ENCODE measurements at regions not wholly inside any gene's neighbourhood (a gene's known extent, or its start where the extent isn't known, plus 50 kb on each side); places are given as distances from the start of the nearest gene placed in this dataset.

GRCh38 chr2:122251158-122251557 lies 495.7 kb downstream of the TSN start:
- no peaks in the 10 kb centered on the region for H3K27me3 ChIP-seq (ENCODE audit: insufficient read depth, low read length)
- peaks cover 3% of the 10 kb centered on the region for H3K9me3 Mint-ChIP-seq (ENCODE audit: unreplicated experiment)
- H3K4me1 ChIP-seq (ENCODE audit: insufficient read depth, low read length): no peaks in the 10 kb centered on the region
- H3K9ac ChIP-seq (ENCODE audit: low read length): no peak overlapping the region
- H3K27me3 Mint-ChIP-seq (ENCODE audit: low read depth, unreplicated experiment): no peaks in the 10 kb centered on the region
- TF ChIP-seq, protein P1, sequence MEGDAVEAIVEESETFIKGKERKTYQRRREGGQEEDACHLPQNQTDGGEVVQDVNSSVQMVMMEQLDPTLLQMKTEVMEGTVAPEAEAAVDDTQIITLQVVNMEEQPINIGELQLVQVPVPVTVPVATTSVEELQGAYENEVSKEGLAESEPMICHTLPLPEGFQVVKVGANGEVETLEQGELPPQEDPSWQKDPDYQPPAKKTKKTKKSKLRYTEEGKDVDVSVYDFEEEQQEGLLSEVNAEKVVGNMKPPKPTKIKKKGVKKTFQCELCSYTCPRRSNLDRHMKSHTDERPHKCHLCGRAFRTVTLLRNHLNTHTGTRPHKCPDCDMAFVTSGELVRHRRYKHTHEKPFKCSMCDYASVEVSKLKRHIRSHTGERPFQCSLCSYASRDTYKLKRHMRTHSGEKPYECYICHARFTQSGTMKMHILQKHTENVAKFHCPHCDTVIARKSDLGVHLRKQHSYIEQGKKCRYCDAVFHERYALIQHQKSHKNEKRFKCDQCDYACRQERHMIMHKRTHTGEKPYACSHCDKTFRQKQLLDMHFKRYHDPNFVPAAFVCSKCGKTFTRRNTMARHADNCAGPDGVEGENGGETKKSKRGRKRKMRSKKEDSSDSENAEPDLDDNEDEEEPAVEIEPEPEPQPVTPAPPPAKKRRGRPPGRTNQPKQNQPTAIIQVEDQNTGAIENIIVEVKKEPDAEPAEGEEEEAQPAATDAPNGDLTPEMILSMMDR (IDR thresholded peaks at IDR 0.05; ENCODE audit: insufficient read depth, low read depth, low read length): no peak
- no peak for TF ChIP-seq EZH2 (IDR thresholded peaks at IDR 0.05; ENCODE audit: insufficient read depth, low read length)
- H3K4me3 Mint-ChIP-seq (ENCODE audit: unreplicated experiment): no peak overlapping the region
- DNase-seq (ENCODE audit: low read depth) (no peak), FAIRE-seq (no peak)
- H4K20me1 ChIP-seq (ENCODE audit: insufficient read depth, low read length): no peaks in the 10 kb centered on the region
- H3K79me2 ChIP-seq (ENCODE audit: insufficient read depth, low read length): no peaks in the 10 kb centered on the region
- H3K27ac Mint-ChIP-seq (ENCODE audit: unreplicated experiment): no peak overlapping the region
- no peaks in the 10 kb centered on the region for H3K9me3 ChIP-seq (ENCODE audit: insufficient read depth, low read depth, low read length)
- no peak overlapping the region for H3K4me3 ChIP-seq (ENCODE audit: insufficient read depth, low read depth, low read length)
- no peak overlapping the region for H2AFZ ChIP-seq (ENCODE audit: low read depth, low read length)
- peaks cover 11% of the 10 kb centered on the region for H3K4me1 Mint-ChIP-seq (ENCODE audit: low read depth, unreplicated experiment)
- H3K36me3 ChIP-seq (ENCODE audit: insufficient read depth, low read length): no peaks in the 10 kb centered on the region
- H3K27ac ChIP-seq (ENCODE audit: low read depth, low read length): no peak overlapping the region
- H3K4me2 ChIP-seq (ENCODE audit: low read length): no peak overlapping the region
- H3K36me3 Mint-ChIP-seq (ENCODE audit: low read depth, unreplicated experiment): no peaks in the 10 kb centered on the region

GRCh38 chr2:122251566-122251965 lies 496.1 kb downstream of the TSN start:
- Histone ChIP-seq H3K36me3 (ENCODE audit: insufficient read depth, low read length) (no peaks in the 10 kb centered on the region), H3K9me3 (ENCODE audit: insufficient read depth, low read depth, low read length) (no peaks in the 10 kb centered on the region), H3K9ac (ENCODE audit: low read length) (no peak overlapping the region), H3K4me3 (ENCODE audit: insufficient read depth, low read depth, low read length) (no peak overlapping the region), H3K4me2 (ENCODE audit: low read length) (no peak overlapping the region), H3K79me2 (ENCODE audit: insufficient read depth, low read length) (no peaks in the 10 kb centered on the region), H3K27ac (ENCODE audit: low read depth, low read length) (no peak overlapping the region), H2AFZ (ENCODE audit: low read depth, low read length) (no peak overlapping the region), H3K27me3 (ENCODE audit: insufficient read depth, low read length) (no peaks in the 10 kb centered on the region), H4K20me1 (ENCODE audit: insufficient read depth, low read length) (no peaks in the 10 kb centered on the region), H3K4me1 (ENCODE audit: insufficient read depth, low read length) (no peaks in the 10 kb centered on the region)
- no peak for FAIRE-seq
- no peak overlapping the region for H3K4me3 Mint-ChIP-seq (ENCODE audit: unreplicated experiment)
- no peak overlapping the region for H3K27ac Mint-ChIP-seq (ENCODE audit: unreplicated experiment)
- H3K4me1 Mint-ChIP-seq (ENCODE audit: low read depth, unreplicated experiment): peaks cover 11% of the 10 kb centered on the region
- H3K9me3 Mint-ChIP-seq (ENCODE audit: unreplicated experiment): peaks cover 3% of the 10 kb centered on the region
- H3K27me3 Mint-ChIP-seq (ENCODE audit: low read depth, unreplicated experiment): no peaks in the 10 kb centered on the region
- no peak for DNase-seq (ENCODE audit: low read depth)
- H3K36me3 Mint-ChIP-seq (ENCODE audit: low read depth, unreplicated experiment): no peaks in the 10 kb centered on the region
- TF ChIP-seq, protein P1 (IDR thresholded peaks at IDR 0.05; ENCODE audit: insufficient read depth, low read depth, low read length): no peak
- TF ChIP-seq EZH2 (IDR thresholded peaks at IDR 0.05; ENCODE audit: insufficient read depth, low read length): no peak

DNA sequence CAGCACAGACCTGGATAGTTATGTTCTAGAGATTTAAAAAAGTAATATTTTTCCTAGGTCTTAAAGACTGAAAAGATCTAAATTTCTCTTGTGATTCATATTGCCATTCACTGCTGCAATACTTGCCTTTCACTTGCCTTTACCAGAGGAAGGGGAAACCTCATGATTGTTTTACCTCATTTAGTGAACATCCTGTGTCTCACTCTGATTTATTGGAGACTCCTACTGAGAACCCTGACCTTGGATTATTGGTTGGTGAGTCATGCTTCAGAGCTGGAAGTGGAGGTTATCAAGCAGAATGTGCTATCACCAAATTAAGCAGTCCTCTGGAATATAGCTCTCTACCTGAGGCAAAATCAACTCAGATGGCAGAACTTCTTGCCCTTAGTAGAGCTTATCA lies 500.5 kb downstream of the TSN start:
- Histone ChIP-seq H4K20me1 (ENCODE audit: insufficient read depth, low read length) (no peaks in the 10 kb centered on the region), H2AFZ (ENCODE audit: low read depth, low read length) (no peak overlapping the region), H3K4me1 (ENCODE audit: insufficient read depth, low read length) (no peaks in the 10 kb centered on the region), H3K36me3 (ENCODE audit: insufficient read depth, low read length) (no peaks in the 10 kb centered on the region), H3K79me2 (ENCODE audit: insufficient read depth, low read length) (no peaks in the 10 kb centered on the region), H3K9ac (ENCODE audit: low read length) (no peak overlapping the region), H3K27ac (ENCODE audit: low read depth, low read length) (no peak overlapping the region), H3K4me3 (ENCODE audit: insufficient read depth, low read depth, low read length) (no peak overlapping the region), H3K9me3 (ENCODE audit: insufficient read depth, low read depth, low read length) (no peaks in the 10 kb centered on the region), H3K4me2 (ENCODE audit: low read length) (no peak overlapping the region), H3K27me3 (ENCODE audit: insufficient read depth, low read length) (no peaks in the 10 kb centered on the region)
- Mint-ChIP-seq H3K27ac (ENCODE audit: unreplicated experiment) (no peak overlapping the region), H3K36me3 (ENCODE audit: low read depth, unreplicated experiment) (no peaks in the 10 kb centered on the region), H3K27me3 (ENCODE audit: low read depth, unreplicated experiment) (no peaks in the 10 kb centered on the region), H3K9me3 (ENCODE audit: unreplicated experiment) (peaks cover 2% of the 10 kb centered on the region), H3K4me1 (ENCODE audit: low read depth, unreplicated experiment) (peaks cover 11% of the 10 kb centered on the region), H3K4me3 (ENCODE audit: unreplicated experiment) (no peak overlapping the region)
- TF ChIP-seq, protein P1 (IDR thresholded peaks at IDR 0.05; ENCODE audit: insufficient read depth, low read depth, low read length): no peak
- TF ChIP-seq EZH2 (IDR thresholded peaks at IDR 0.05; ENCODE audit: insufficient read depth, low read length): no peak
- FAIRE-seq: no peak
- no peak for DNase-seq (ENCODE audit: low read depth)
